ENCODE measurements at regions not wholly inside any gene's neighbourhood (a gene's known extent, or its start where the extent isn't known, plus 50 kb on each side); places are given as distances from the start of the nearest gene placed in this dataset.

DNA sequence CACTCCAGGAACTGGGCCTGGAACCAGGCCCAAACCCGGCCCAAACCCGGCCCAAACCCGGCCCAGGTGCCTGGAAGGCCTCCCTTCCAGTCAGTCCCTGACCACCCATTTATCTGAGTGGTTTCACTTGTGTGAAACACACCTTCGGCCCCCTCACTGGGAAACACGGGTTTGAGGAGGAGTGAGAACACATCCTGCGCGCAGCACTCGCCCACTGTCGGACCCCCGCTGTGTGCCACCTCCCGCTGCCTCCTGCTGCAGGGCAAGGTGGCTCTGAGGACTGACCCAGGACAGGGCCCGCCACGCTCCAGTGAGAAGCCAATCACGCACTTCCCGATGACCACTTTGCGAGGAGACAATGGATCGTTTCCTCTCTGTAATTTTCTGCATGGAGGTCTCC, 197.5 kb downstream of the BUB3 start:
- H3K9ac ChIP-seq (ENCODE audit: insufficient read depth, low read depth, low read length): no peak overlapping the region
- no peak for FAIRE-seq
- BruUV-seq (replicated peaks): no TSS peak
- H3K4me1 ChIP-seq (ENCODE audit: insufficient read depth, low read length): no peaks in the 10 kb centered on the region
- ChIA-PET CTCF (ENCODE audit: low intra/inter-chr PET ratio, low total read pairs) (no interaction called here), POLR2A (no interaction called here)
- H3K27ac ChIP-seq (ENCODE audit: extremely low read length, insufficient read depth, low read length): no peak overlapping the region
- H3K79me2 ChIP-seq (ENCODE audit: insufficient read depth, low read length): no peaks in the 10 kb centered on the region
- no peak overlapping the region for H2AFZ ChIP-seq (ENCODE audit: low read length)
- no peaks in the 10 kb centered on the region for H3K9me3 ChIP-seq (ENCODE audit: low read length)
- H4K20me1 ChIP-seq (ENCODE audit: insufficient read depth, low read length): no peaks in the 10 kb centered on the region
- H3K27me3 ChIP-seq (ENCODE audit: control insufficient read depth in 1 of 2, insufficient read depth in 2 of 2, low read length in 2 of 2): peaks cover 4 to 27% of the 10 kb centered on the region in 2 experiments; a peak in 4 of 5 replicates
- WGBS (ENCODE audit: low lambda C conversion rate): 69% methylated on average over 11 of the region's 17 CpGs
- no peaks in the 10 kb centered on the region for H3K36me3 ChIP-seq (replicated peaks in 1 of 2; ENCODE audit: control insufficient read depth in 1 of 2, insufficient read depth in 2 of 2, low read length in 2 of 2)
- in situ Hi-C loops (cut with HindIII; ENCODE audit: extremely low pct_ligation_motif_present, low pct_unique_long_range_greater_than_20kb) (no loop called here), intact Hi-C loops (cut with micrococcal nuclease; ENCODE audit: unreplicated experiment) (no loop called here)
- no peak overlapping the region for H3K4me3 ChIP-seq (replicated peaks in 1 of 3; ENCODE audit: insufficient read depth in 1 of 3, low read depth in 2 of 3, low read length in 3 of 3)
- ATAC-seq: no peak
- no peak for DNase-seq (ENCODE audit: low spot score)
- H3K4me2 ChIP-seq (ENCODE audit: low read depth, low read length): no peak overlapping the region
- TF ChIP-seq, protein P1, sequence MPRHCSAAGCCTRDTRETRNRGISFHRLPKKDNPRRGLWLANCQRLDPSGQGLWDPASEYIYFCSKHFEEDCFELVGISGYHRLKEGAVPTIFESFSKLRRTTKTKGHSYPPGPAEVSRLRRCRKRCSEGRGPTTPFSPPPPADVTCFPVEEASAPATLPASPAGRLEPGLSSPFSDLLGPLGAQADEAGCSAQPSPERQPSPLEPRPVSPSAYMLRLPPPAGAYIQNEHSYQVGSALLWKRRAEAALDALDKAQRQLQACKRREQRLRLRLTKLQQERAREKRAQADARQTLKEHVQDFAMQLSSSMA (CRISPR knock-in tag; IDR thresholded peaks at IDR 0.05): no peak
- TF ChIP-seq ZNF713 (CRISPR knock-in tag; IDR thresholded peaks at IDR 0.05): no peak
- TF ChIP-seq, protein P2, sequence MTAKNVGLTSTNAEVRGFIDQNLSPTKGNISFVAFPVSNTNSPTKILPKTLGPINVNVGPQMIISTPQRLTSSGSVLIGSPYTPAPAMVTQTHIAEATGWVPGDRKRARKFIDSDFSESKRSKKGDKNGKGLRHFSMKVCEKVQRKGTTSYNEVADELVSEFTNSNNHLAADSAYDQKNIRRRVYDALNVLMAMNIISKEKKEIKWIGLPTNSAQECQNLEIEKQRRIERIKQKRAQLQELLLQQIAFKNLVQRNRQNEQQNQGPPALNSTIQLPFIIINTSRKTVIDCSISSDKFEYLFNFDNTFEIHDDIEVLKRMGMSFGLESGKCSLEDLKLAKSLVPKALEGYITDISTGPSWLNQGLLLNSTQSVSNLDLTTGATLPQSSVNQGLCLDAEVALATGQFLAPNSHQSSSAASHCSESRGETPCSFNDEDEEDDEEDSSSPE (CRISPR knock-in tag; IDR thresholded peaks at IDR 0.05): no peak
- no peak for TF ChIP-seq AGO1 (IDR thresholded peaks at IDR 0.05; ENCODE audit: low read depth, low read length, poor library complexity, severe bottlenecking)
- TF ChIP-seq ZNF251 (CRISPR knock-in tag; IDR thresholded peaks at IDR 0.05): no peak
- no peak for TF ChIP-seq ZNF724P (CRISPR knock-in tag; IDR thresholded peaks at IDR 0.05; ENCODE audit: borderline replicate concordance)
- no peak for TF ChIP-seq THAP11 (CRISPR knock-in tag; IDR thresholded peaks at IDR 0.05)
- no peak for TF ChIP-seq CTCF (CRISPR knock-in tag; IDR thresholded peaks at IDR 0.05)
- no peak for TF ChIP-seq ZNF772 (CRISPR knock-in tag; IDR thresholded peaks at IDR 0.05)
- no peak for TF ChIP-seq YEATS4 (CRISPR knock-in tag; IDR thresholded peaks at IDR 0.05; ENCODE audit: borderline replicate concordance)
- no peak for TF ChIP-seq ZBTB40 (IDR thresholded peaks at IDR 0.05)
- TF ChIP-seq ZBTB40 (CRISPR knock-in tag; IDR thresholded peaks at IDR 0.05): no peak
- TF ChIP-seq ARHGAP35 (CRISPR knock-in tag; IDR thresholded peaks at IDR 0.05; ENCODE audit: borderline replicate concordance): no peak
- TF ChIP-seq ZBTB42 (CRISPR knock-in tag; IDR thresholded peaks at IDR 0.05): no peak

Data from HepG2 (cell line).